ENCODE measurements at regions not wholly inside any gene's neighbourhood (a gene's known extent, or its start where the extent isn't known, plus 50 kb on each side); places are given as distances from the start of the nearest gene placed in this dataset.
"Not testable (repeated sequence)": the region's sequence is repeated elsewhere in the genome, so short reads cannot be mapped to it uniquely, and the experiment has no call there.

DNA sequence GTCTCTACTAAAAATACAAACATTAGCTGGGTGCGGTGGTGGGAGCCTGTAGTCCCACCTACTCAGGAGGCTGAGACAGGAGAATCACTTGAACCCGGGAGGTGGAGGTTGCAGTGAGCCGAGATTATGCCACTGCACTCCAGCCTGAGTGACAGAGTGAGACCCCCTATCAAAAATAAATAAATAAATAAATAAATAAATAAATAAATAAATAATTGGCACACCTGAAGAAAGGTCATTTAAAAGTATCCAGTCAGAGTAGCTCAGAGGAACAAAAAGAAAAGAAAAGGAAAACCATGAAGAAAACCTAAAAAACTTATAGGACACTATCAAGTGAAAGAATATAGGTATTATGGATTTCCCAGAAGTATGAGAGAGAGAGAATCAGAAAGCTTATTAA is 330.1 kb upstream of the AR start:
- DNase-seq, result not testable (repeated sequence)

GRCh38 chrX:67207912-67208311 is 335.9 kb upstream of the AR start:
- no peak for DNase-seq

DNA sequence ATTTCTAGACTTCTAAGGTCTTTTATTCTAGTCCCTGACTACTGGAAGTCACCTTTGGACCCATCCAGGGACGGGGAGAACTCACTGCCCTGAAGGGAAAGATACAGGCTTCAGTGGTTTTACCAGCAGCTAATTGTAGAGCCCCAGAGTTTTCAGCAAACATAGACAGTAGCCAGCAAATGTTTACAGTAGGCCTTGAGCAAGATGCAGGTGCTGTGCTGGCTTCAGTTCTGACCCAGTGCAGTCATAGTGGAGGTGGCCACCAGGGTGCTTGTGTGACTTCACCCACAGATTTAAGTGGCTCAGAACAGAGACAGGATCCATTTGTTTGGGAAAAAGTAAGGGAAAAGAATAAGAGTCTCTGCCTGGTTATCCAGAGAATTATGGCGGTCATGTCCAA is 384.4 kb upstream of the AR start:
- DNase-seq, result no peak

DNA sequence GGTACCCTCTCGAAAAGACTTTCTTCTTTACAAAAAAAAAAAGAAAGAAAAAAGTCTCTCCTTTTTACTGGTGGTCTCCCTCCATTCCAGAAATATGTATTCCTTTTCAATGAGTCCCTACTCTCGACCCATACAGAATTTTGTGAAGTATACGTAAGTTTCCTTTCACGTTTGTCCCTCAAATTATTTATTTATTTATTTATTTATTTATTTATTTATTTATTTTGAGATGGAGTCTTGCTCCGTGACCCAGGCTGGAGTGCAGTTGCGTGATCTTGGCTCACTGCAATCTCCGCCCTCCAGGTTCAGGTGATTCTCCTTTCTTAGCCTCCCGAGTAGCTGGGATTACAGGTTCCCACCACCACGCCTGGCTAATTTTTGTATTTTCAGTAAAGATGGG is 429.2 kb upstream of the AR start:
- DNase-seq, result no peak

DNA sequence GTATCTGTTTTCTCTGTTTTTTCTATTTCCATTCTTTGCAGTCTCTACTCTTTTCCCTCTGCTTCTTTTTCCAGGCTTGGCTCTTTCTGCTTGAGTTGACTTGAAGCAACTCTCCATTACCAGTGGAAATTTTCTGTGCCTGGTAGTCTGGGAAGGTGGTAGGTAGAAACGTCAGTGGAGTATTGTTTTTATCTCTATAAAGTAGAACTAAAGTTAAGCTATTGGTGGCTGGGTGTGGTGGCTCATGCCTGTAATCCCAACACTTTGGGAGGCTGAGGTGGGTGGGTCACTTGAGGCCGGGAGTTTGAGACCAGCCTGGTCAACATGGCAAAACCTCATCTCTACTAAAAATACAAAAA is 438.1 kb upstream of the AR start:
- DNase-seq, result no peak

GRCh38 chrX:67104982-67105757 is 438.7 kb upstream of the AR start:
- DNase-seq, result no peak

DNA sequence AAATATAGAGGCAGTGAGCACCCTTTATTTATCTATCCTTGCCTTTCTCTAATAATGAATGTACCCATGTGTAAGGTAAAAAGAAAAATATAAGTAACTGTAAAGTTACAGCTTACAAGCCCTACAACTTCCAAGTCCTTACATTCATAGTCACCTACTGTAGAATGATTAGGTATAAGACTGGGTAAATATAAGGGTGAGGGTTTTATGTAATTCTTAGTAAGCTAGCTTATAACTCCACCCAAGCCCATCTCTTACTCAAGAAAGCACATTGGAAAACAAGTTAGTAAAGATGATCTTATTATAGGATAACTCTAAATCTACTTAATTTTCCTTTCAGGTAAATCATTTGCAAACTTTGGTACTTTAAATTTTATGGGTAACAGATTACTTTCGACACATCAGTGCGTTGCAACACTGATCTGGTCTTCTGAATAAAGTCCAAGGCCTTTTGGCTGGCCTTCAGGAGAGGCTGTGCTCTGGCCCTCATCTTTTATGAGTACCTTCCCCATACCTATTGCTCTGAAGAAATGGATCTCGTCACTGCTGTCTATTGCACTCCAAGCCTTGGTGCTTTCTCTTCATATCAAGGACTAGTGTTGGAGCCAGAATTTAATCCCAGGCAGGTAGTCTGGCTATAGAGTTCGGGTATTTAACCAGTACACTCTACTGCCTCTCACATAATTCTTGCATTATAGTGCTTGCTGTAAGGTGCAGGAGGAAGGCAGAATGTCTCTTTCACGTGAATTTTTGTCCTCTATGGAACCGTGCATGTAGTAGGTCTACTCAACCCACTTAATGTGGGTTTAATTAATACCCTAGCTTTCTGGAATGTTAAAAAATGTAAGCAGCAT is 443.6 kb upstream of the AR start:
- no peak for DNase-seq

DNA sequence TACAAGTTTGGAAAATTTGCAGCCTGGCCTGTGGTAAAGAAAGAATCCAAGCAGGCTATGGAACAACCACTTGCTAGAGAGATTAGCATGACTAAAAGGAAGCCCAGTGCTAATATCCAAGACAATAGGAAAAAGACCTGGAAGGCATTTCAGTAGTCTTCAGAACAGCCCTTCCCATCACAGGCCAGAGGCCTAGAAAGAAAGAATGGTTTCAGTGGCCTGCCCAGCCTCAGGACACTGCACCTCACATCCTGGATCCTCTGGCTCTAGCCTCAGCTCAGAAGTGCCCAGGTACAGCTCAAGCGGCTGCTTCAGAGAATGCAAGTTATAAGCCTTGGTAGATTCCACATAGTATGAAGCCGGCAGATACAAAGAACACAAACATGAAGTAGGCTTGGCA is 449.8 kb upstream of the AR start:
- no peak for DNase-seq

GRCh38 chrX:67050760-67051159 is 411.9 kb upstream of the EDA2R start:
- no peak for DNase-seq

DNA sequence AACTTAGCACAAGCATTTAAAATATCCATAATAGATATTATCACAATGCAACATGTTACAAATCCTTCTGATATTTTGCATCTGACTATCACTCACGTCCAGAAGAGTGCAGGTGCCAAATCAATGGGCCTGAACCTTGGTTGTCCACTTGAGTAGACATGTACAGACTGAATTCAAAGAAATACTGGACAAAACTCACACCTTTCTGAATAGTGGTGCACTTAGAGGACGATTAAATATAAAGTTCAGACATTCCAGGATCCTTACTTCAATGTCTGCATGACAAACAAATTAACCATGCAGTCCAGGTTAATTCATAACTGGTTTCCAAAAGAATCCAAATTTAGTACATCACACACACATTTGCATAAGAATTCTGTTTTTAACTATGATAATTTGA is 406.0 kb upstream of the EDA2R start:
- DNase-seq, result no peak

GRCh38 chrX:67044029-67044653 is 405.3 kb upstream of the EDA2R start:
- no peak for DNase-seq

GRCh38 chrX:67004451-67004850 is 365.6 kb upstream of the EDA2R start:
- no peak for DNase-seq

- no peak for DNase-seq
Measured at GRCh38 chrX:66994729-66995128, 355.9 kb upstream of the EDA2R start.

GRCh38 chrX:66992077-66992476 is 353.2 kb upstream of the EDA2R start:
- not testable (repeated sequence) for DNase-seq

DNA sequence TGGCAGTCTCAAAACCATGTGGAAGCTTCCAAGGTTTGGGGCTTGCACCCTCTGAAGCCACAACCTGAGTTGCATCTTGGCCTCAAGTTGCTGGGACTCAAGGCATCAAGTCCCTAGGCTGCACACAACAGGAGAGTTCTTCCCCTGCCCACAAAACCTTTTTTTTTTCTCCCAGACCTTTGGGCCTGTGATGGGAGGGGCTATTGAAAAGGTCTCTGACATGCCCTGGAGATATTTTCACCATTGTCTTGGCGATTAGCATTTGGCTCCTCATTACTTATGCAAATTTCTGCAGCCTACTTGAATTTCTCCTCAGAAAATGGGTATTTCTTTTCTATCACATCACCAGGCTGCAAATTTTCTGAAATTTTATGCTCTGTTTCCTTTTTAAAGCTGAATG is 349.5 kb upstream of the EDA2R start:
- DNase-seq, result no peak

DNA sequence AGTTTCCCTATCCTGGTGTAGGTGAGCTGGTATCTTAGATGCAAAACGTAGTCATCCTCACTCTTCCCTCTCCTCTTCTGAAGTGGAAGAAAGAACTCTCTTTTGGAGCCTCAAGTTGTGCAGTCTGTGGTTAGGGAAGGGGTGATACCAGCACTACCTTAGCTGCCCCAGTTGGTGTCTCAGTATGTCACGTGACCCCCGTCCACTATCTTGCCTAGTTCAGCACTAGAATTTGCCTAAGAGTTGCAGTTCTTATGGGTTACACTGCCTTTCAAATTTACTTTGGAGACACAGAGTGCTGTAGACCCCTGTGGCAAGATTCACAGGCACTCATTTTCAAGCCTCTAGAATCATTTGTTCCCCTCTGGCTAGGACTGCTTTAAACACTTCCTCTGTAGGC is 322.8 kb upstream of the EDA2R start:
- no peak for DNase-seq

DNA sequence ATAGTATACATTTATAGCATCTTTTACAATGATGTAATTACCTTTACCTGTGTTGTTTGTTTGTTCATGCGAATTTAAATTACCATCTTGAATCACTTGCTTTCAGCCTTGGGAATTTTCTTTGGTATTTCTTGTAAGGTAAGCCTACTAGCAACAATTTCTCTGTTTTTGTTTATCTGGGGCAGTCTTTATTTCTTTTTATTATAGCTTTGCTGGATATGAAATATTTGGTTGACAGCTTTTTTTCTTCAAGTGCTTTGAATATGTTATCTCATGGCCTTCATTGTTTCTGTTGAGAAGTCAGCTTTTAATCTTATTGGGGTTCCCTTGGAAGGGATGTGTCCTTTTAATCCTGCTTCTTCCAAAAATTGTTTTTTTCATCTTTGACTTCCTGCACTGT is 292.8 kb upstream of the EDA2R start:
- no peak for DNase-seq

DNA sequence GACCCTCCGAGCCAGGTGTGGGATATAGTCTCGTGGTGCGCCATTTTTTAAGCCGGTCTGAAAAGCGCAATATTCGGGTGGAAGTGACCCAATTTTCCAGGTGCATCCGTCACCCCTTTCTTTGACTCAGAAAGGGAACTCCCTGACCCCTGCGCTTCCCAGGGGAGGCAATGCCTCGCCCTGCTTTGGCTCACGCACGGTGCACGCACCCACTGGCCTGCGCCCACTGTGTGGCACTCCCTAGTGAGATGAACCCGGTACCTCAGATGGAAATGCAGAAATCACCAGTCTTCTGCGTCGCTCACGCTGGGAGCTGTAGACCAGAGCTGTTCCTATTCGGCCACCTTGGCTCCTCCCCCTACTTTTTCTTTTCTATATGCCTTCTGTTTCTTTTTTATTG is 291.6 kb upstream of the EDA2R start:
- not testable (repeated sequence) for DNase-seq

- no peak for DNase-seq
Measured at GRCh38 chrX:66920296-66920695, 281.4 kb upstream of the EDA2R start.

DNA sequence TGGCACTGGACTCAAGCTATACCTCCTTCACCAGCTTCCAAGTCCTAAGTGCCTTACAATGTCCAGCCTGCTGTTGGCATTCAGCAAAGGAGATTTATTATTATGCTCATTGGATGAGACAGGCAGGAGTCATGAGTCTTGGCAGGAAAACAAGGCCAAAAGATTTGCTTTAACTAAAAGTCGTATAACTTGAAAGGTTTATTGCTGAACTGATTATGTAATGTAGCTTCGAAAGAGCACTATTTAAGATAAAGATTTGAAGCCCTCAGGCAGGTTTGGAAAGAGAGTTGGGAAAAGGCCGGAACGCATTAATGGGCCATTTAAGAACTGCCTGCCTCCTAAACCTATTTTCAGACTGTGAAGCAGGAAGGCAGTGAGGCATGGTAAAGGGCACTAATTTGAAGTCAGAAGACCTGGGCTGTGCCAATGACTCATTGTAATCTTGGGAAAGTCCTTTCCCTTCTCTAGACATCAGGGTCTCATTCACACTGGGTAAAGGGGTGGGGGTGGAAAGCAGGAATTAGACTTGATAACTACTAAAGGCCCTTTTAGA is 280.5 kb upstream of the EDA2R start:
- no peak for DNase-seq

GRCh38 chrX:66918511-66918910 is 279.6 kb upstream of the EDA2R start:
- no peak for DNase-seq

GRCh38 chrX:66915893-66916292 is 277.0 kb upstream of the EDA2R start:
- no peak for DNase-seq

- DNase-seq, result no peak
Measured at GRCh38 chrX:66914080-66914479, 275.2 kb upstream of the EDA2R start.

- DNase-seq, result no peak
Measured at GRCh38 chrX:66912417-66912816, 273.5 kb upstream of the EDA2R start.

Data from activated naive CD4-positive, alpha-beta T cell treated with Interleukin-2 at 50 U/mL for 16 hours (primary cell).